ENCODE measurements at regions not wholly inside any gene's neighbourhood (a gene's known extent, or its start where the extent isn't known, plus 50 kb on each side); places are given as distances from the start of the nearest gene placed in this dataset.

GRCh38 chr1:105437847-105438246 lies 1618.6 kb upstream of the PRMT6 start:
- H3K4me2 ChIP-seq (replicated peaks; ENCODE audit: extremely low read depth, low read length, poor library complexity, severe bottlenecking): no peak overlapping the region
- no peak overlapping the region for H3K27ac ChIP-seq (ENCODE audit: low read depth in 1 of 2, low read length in 2 of 2)
- intact Hi-C loops (cut with micrococcal nuclease): no loop called here
- H3K27me3 Mint-ChIP-seq (ENCODE audit: low read depth in 3 of 3): no peaks in the 10 kb centered on the region
- H3K9me3 ChIP-seq (replicated peaks in 1 of 2; ENCODE audit: control insufficient read depth in 1 of 2, insufficient read depth in 1 of 2, low read length in 2 of 2): peaks cover 6 to 19% of the 10 kb centered on the region in 2 donors
- no peaks in the 10 kb centered on the region for H3K27me3 ChIP-seq (ENCODE audit: control insufficient read depth in 2 of 2, insufficient read depth in 2 of 2, low read length in 2 of 2)
- H3K9ac ChIP-seq (ENCODE audit: insufficient read depth, low read length, poor library complexity, severe bottlenecking): no peak overlapping the region
- no peaks in the 10 kb centered on the region for H3K36me3 ChIP-seq (replicated peaks in 1 of 2; ENCODE audit: control insufficient read depth in 1 of 2, insufficient read depth in 2 of 2, low read length in 2 of 2)
- H3K9me3 Mint-ChIP-seq: peaks cover 0 to 11% (median 5%) of the 10 kb centered on the region in 7 donors
- no peaks in the 10 kb centered on the region for H3K79me2 ChIP-seq (ENCODE audit: insufficient read depth, low read length)
- no peaks in the 10 kb centered on the region for H3K4me1 ChIP-seq (ENCODE audit: control insufficient read depth in 1 of 2, insufficient read depth in 2 of 2, low read length in 2 of 2)
- H2AFZ ChIP-seq (ENCODE audit: insufficient read depth, low read depth, low read length, poor library complexity, severe bottlenecking): no peak overlapping the region
- no peak overlapping the region for H3K4me3 Mint-ChIP-seq
- H3K27ac Mint-ChIP-seq: no peak overlapping the region
- 86% methylated on average over 1 of the region's 1 CpG for WGBS (ENCODE audit: insufficient coverage)
- H4K20me1 ChIP-seq (ENCODE audit: insufficient read depth, low read length): no peaks in the 10 kb centered on the region
- no peak for DNase-seq
- no peak overlapping the region for H3K4me3 ChIP-seq (replicated peaks in 1 of 3; ENCODE audit: low read depth in 2 of 3, low read length in 3 of 3)
- no peak for TF ChIP-seq CTCF (IDR thresholded peaks at IDR 0.05)
- no peaks in the 10 kb centered on the region for H3K36me3 Mint-ChIP-seq
- no peaks in the 10 kb centered on the region for H3K4me1 Mint-ChIP-seq

GRCh38 chr1:105442901-105443300 lies 1613.6 kb upstream of the PRMT6 start:
- H3K9me3 Mint-ChIP-seq: peaks cover 0 to 9% (median 3%) of the 10 kb centered on the region in 7 donors
- H3K4me3 ChIP-seq (replicated peaks in 1 of 3; ENCODE audit: low read depth in 2 of 3, low read length in 3 of 3): no peak overlapping the region
- H3K27me3 ChIP-seq (ENCODE audit: control insufficient read depth in 2 of 2, insufficient read depth in 2 of 2, low read length in 2 of 2): no peaks in the 10 kb centered on the region
- H3K79me2 ChIP-seq (ENCODE audit: insufficient read depth, low read length): no peaks in the 10 kb centered on the region
- peaks cover 1% of the 10 kb centered on the region in 2 donors for H3K9me3 ChIP-seq (replicated peaks in 1 of 2; ENCODE audit: control insufficient read depth in 1 of 2, insufficient read depth in 1 of 2, low read length in 2 of 2)
- 93% methylated on average over 2 of the region's 4 CpGs for WGBS (ENCODE audit: insufficient coverage)
- no peak overlapping the region for H3K4me3 Mint-ChIP-seq
- H3K36me3 ChIP-seq (replicated peaks in 1 of 2; ENCODE audit: control insufficient read depth in 1 of 2, insufficient read depth in 2 of 2, low read length in 2 of 2): no peaks in the 10 kb centered on the region
- H4K20me1 ChIP-seq (ENCODE audit: insufficient read depth, low read length): no peaks in the 10 kb centered on the region
- TF ChIP-seq CTCF (IDR thresholded peaks at IDR 0.05): no peak
- no peak overlapping the region for H3K27ac Mint-ChIP-seq
- no peak overlapping the region for H3K4me2 ChIP-seq (replicated peaks; ENCODE audit: extremely low read depth, low read length, poor library complexity, severe bottlenecking)
- no peaks in the 10 kb centered on the region for H3K4me1 ChIP-seq (ENCODE audit: control insufficient read depth in 1 of 2, insufficient read depth in 2 of 2, low read length in 2 of 2)
- no peak overlapping the region for H2AFZ ChIP-seq (ENCODE audit: insufficient read depth, low read depth, low read length, poor library complexity, severe bottlenecking)
- no peak overlapping the region for H3K9ac ChIP-seq (ENCODE audit: insufficient read depth, low read length, poor library complexity, severe bottlenecking)
- no peaks in the 10 kb centered on the region for H3K27me3 Mint-ChIP-seq (ENCODE audit: low read depth in 3 of 3)
- no peak overlapping the region for H3K27ac ChIP-seq (ENCODE audit: low read depth in 1 of 2, low read length in 2 of 2)
- H3K4me1 Mint-ChIP-seq: no peaks in the 10 kb centered on the region
- intact Hi-C loops (cut with micrococcal nuclease): no loop called here
- H3K36me3 Mint-ChIP-seq: no peaks in the 10 kb centered on the region
- DNase-seq: no peak
